Common myeloid progenitor, CD34-positive (primary cell): ENCODE measurements at regions not wholly inside any gene's neighbourhood (a gene's known extent, or its start where the extent isn't known, plus 50 kb on each side); places are given as distances from the start of the nearest gene placed in this dataset.
"Not testable (repeated sequence)": the region's sequence is repeated elsewhere in the genome, so short reads cannot be mapped to it uniquely, and the experiment has no call there.

Source experiments
- CTCF ChIA-PET: fragments of 350-600 bp; sonication (Branson Sonifier 250); formaldehyde crosslinking; loops from one replicate; lab custom pipeline; 2021; ENCODE audit warnings: antibody characterized with exemption; lab: Charles Lee
- POLR2A ChIA-PET: fragments of 350-600 bp; sonication (Branson Sonifier 250); formaldehyde crosslinking; loops from one replicate; lab custom pipeline; 2021; ENCODE audit warnings: antibody characterized with exemption; lab: Charles Lee
- DNase-seq, 3 donors: peaks; one replicate each; pipeline versions ENCODE4 v3.0.0 to v3.0.0-alpha.2; 2013
- H3K27ac ChIP-seq, 2 experiments: 1 replicate in 1 of 2; 2 replicates in 1 of 2; pipeline ENCODE4 v1.7.0; 2013; ENCODE audit warnings: inconsistent platforms in 2 of 2, low read length in 2 of 2, mild to moderate bottlenecking in 2 of 2, low read depth in 1 of 2, moderate library complexity in 1 of 2; ENCODE audit not compliant: severe bottlenecking in 2 of 2, insufficient read depth in 1 of 2, poor library complexity in 1 of 2
- H3K27me3 ChIP-seq, 5 experiments: replicated peaks in 2 of 5; 1 replicate in 3 of 5; 2 replicates in 2 of 5; pipeline versions ENCODE4 v1.6.1 to v1.7.0; 2013; ENCODE audit warnings: low read length in 4 of 5, mild to moderate bottlenecking in 2 of 5, moderate library complexity in 2 of 5, inconsistent platforms in 1 of 5; ENCODE audit not compliant: insufficient read depth in 5 of 5, control insufficient read depth in 4 of 5
- H3K36me3 ChIP-seq, 4 experiments: 1 replicate in 2 of 4; 2 replicates in 2 of 4; pipeline versions ENCODE4 v1.6.1 to v1.7.0; 2013; ENCODE audit warnings: low read length in 3 of 4, control low read depth in 1 of 4, mild to moderate bottlenecking in 1 of 4; ENCODE audit not compliant: control insufficient read depth in 4 of 4, insufficient read depth in 4 of 4
- H3K4me1 ChIP-seq, 4 experiments: 1 replicate in 3 of 4; 2 replicates in 1 of 4; pipeline versions ENCODE4 v1.6.1 to v1.7.1; 2013; ENCODE audit warnings: low read length in 3 of 4, mild to moderate bottlenecking in 3 of 4, control low read depth in 1 of 4, inconsistent platforms in 1 of 4, moderate library complexity in 1 of 4; ENCODE audit not compliant: control insufficient read depth in 4 of 4, insufficient read depth in 4 of 4; ENCODE audit errors: control extremely low read depth in 1 of 4
- H3K4me3 ChIP-seq, 7 experiments: 1 replicate in 4 of 7; 2 replicates in 3 of 7; pipeline versions ENCODE4 v1.5.1 to v1.7.0; 2013; ENCODE audit warnings: mild to moderate bottlenecking in 7 of 7, low read length in 6 of 7, moderate library complexity in 6 of 7, inconsistent platforms in 2 of 7, low read depth in 2 of 7, control low read depth in 1 of 7; ENCODE audit not compliant: insufficient read depth in 4 of 7, control insufficient read depth in 1 of 7; ENCODE audit errors: extremely low read depth in 1 of 7
- H3K9me3 ChIP-seq, 5 experiments: 1 replicate in 4 of 5; 2 replicates in 1 of 5; pipeline versions ENCODE4 v1.6.1 to v1.7.1; 2013; ENCODE audit warnings: low read length in 4 of 5, mild to moderate bottlenecking in 2 of 5, inconsistent platforms in 1 of 5, low read depth in 1 of 5, moderate library complexity in 1 of 5; ENCODE audit not compliant: control insufficient read depth in 4 of 5, insufficient read depth in 2 of 5; ENCODE audit errors: control extremely low read depth in 1 of 5
- WGBS: methylation state at CpG from one replicate; pipeline ENCODE4 v1.1.5; 2013; ENCODE audit not compliant: insufficient coverage; 5-methylcytosine and 5-hydroxymethylcytosine counted together

GRCh38 chr10:21122907-21123306 lies 225.8 kb upstream of the NEBL start:
- no peaks in the 10 kb centered on the region for H3K27me3 ChIP-seq
- H3K27ac ChIP-seq: no peak overlapping the region
- H3K36me3 ChIP-seq: no peaks in the 10 kb centered on the region
- ChIA-PET POLR2A (no interaction called here), CTCF (interaction anchor here (0.7 kb wide), 1 partner anchor 25 kb away, joined by 3 read pairs; no protein-coding TSS in a partner anchor)
- no peaks in the 10 kb centered on the region for H3K9me3 ChIP-seq
- H3K4me3 ChIP-seq: no peak overlapping the region
- DNase-seq: no peak
- H3K4me1 ChIP-seq: no peaks in the 10 kb centered on the region

- DNase-seq, H3K9me3 ChIP-seq, H3K36me3 ChIP-seq, H3K4me1 ChIP-seq, POLR2A ChIA-PET, H3K27ac ChIP-seq, H3K4me3 ChIP-seq, CTCF ChIA-PET, H3K27me3 ChIP-seq: not testable (repeated sequence)
- WGBS: 90% methylated on average over 2 of the region's 3 CpGs
These were observed 224.7 kb upstream of the NEBL start for GRCh38 chr10:21121822-21122221.

- Histone ChIP-seq H3K4me3 (no peak overlapping the region), H3K27me3 (no peaks in the 10 kb centered on the region), H3K9me3 (no peaks in the 10 kb centered on the region), H3K27ac (no peak overlapping the region), H3K36me3 (no peaks in the 10 kb centered on the region), H3K4me1 (no peaks in the 10 kb centered on the region)
- 82% methylated on average over 3 of the region's 4 CpGs for whole genome bisulfite sequencing
- ChIA-PET CTCF (interaction anchor here (1.0 kb wide), 1 partner anchor 24 kb away, joined by 3 read pairs; no protein-coding TSS in a partner anchor), POLR2A (no interaction called here)
- DNase-seq: no peak
These were observed 217.6 kb upstream of the NEBL start for GRCh38 chr10:21114683-21115082.

- Histone ChIP-seq H3K4me1 (no peaks in the 10 kb centered on the region), H3K36me3 (no peaks in the 10 kb centered on the region), H3K4me3 (no peak overlapping the region), H3K9me3 (no peaks in the 10 kb centered on the region), H3K27me3 (no peaks in the 10 kb centered on the region), H3K27ac (no peak overlapping the region)
- WGBS: 100% methylated on average over 1 of the region's 2 CpGs
- ChIA-PET POLR2A (no interaction called here), CTCF (no interaction called here)
- no peak for DNase-seq
These were observed 213.2 kb upstream of the NEBL start for GRCh38 chr10:21110358-21110757.

GRCh38 chr10:21106931-21107330 lies 209.8 kb upstream of the NEBL start:
- H3K9me3 ChIP-seq, CTCF ChIA-PET, H3K27ac ChIP-seq, H3K4me1 ChIP-seq, H3K27me3 ChIP-seq, H3K4me3 ChIP-seq, H3K36me3 ChIP-seq, POLR2A ChIA-PET: not testable (repeated sequence)
- WGBS: no CpG with 5 or more reads among the region's 4 CpGs
- DNase-seq: peak in 1 of 3 donors; percentile 10

GRCh38 chr10:21105331-21105730 lies 208.2 kb upstream of the NEBL start:
- CTCF ChIA-PET, POLR2A ChIA-PET: not testable (repeated sequence)

GRCh38 chr10:21100871-21101514 lies 203.9 kb upstream of the NEBL start:
- Histone ChIP-seq H3K4me3 (no peak overlapping the region), H3K27me3 (no peaks in the 10 kb centered on the region), H3K4me1 (peaks cover 0 to 13% (median 2%) of the 10 kb centered on the region in 4 experiments), H3K27ac (no peak overlapping the region), H3K36me3 (no peaks in the 10 kb centered on the region), H3K9me3 (no peaks in the 10 kb centered on the region)
- POLR2A ChIA-PET: no interaction called here
- WGBS: 94% methylated on average over 2 of the region's 7 CpGs
- DNase-seq: no peak
- CTCF ChIA-PET: no interaction called here

More at GRCh38 chr10:21105331-21105730, 208.2 kb upstream of the NEBL start:
- H3K36me3 ChIP-seq, H3K27me3 ChIP-seq, H3K4me3 ChIP-seq, H3K4me1 ChIP-seq, H3K9me3 ChIP-seq, H3K27ac ChIP-seq, DNase-seq: not testable (repeated sequence)
- WGBS: no CpG with 5 or more reads among the region's 3 CpGs
